GM19438 (cell line): ENCODE measurements at regions not wholly inside any gene's neighbourhood (a gene's known extent, or its start where the extent isn't known, plus 50 kb on each side); places are given as distances from the start of the nearest gene placed in this dataset.

Experiments used
- ATAC-seq: cut with Tn5 transposase; IDR thresholded peaks from one replicate; pipeline ENCODE4 v1.9.1; 2021; ENCODE audit warnings: low read depth; ENCODE audit not compliant: unreplicated experiment

GRCh38 chr13:37944081-37944868 lies 74.7 kb upstream of the TRPC4 start:
- no peak for ATAC-seq

- ATAC-seq, result no peak
Measured at GRCh38 chr13:37942929-37943328, 73.4 kb upstream of the TRPC4 start.

- no peak for ATAC-seq
Measured at GRCh38 chr13:37934339-37935191, 65.0 kb upstream of the TRPC4 start.

DNA sequence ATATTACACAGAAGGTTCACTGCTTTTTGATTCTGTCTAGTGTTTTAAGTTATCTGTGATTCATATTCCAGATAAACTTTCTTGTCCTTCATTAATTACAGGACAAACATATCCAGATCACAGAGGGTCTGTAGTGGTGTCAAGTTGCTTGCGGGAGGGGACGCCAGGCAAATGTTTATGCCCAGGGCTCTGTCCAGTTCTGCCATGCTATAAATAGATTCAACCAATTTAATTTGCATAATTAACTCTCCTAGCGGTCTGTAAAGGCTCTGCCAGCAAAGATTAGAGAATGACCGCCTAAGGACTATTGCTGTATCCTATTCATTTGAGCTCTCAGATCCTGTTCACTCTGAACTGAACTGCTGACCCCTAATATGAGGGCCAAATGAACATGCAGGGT lies 59.7 kb upstream of the TRPC4 start:
- no peak for ATAC-seq

DNA sequence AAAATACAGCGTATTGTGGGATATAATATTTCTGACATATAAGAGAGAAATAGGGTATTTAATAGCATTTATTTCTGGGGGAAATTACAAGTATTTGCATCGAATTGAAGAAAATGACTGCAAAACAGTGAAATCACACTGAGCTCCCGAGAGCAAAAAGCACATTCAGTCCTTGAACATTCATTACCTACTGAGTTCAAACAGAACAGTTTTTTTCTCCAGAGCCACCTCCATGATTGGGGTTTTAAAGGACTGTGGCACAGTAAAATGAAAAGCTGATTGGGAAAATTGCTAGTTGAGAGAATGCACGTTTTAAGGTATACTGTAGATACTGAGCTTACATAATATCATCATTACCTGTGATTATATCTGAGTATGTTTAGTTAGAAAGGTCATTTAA lies 58.0 kb upstream of the TRPC4 start:
- no peak for ATAC-seq

DNA sequence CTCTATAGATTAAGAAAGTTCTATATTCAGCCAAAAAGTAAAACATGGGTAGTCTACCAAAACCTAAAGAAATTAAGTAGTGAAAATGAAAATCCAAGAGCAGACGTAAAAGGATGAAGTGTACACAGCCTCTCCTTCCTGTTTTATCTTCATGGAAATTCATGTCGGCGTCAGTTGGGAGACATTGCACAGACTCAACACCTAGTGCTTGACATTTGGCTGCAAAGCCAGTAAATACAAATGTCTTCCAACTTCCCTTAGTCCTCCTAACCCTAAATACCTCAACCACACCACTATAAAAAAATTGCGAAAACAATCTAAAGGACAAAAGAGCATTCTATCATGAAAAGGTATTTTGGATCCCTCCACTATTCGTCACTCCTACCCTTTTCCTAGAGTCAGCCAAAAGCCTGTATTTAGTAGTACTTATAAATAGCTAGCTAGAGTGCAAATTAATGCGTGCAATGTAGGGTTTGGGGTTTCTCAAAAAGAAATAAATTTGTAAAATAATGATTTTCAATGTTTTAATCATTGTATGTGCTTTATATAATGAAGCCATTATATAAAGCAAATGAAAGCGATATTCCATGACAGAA lies 56.4 kb upstream of the TRPC4 start:
- no peak for ATAC-seq

- no peak for ATAC-seq
Measured at GRCh38 chr13:37923236-37923635, 53.7 kb upstream of the TRPC4 start.

DNA sequence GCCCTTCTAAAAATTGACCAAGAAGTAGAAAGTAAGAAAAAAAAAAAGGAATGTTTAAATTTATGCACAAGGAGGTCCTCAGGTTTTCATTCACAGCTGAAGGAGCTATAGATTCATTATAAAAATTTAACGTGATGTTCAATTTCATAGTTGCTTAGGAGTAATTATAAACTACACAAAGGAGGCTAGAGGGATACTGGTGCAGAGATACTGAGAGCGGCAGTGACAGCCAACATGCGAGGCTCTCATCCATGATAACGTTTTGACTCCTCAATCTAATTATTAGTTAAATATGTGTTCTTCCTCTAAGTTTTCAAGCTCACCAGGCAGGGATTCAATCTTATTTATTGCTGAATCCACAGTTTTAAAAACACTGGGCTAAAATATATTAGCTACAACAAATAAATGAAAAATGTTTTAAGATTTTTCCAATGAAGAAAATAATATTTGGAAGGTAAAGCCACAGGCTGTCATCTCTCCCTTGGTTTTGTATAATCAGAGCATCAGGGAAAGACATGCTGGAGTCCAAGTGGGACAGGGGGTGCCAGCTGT lies 49.8 kb upstream of the TRPC4 start:
- ATAC-seq, result no peak
